AG09309 (cell line): ENCODE measurements at regions not wholly inside any gene's neighbourhood (a gene's known extent, or its start where the extent isn't known, plus 50 kb on each side); places are given as distances from the start of the nearest gene placed in this dataset.

Source experiments
- DNase-seq: peaks from one replicate; pipeline ENCODE4 v3.0.0-alpha.2; 2010; ENCODE audit warnings: low read depth
- H3K4me3 ChIP-seq: 2 replicates; pipeline ENCODE4 v1.5.1; 2011; ENCODE audit warnings: mild to moderate bottlenecking, low read depth, low read length, moderate library complexity; ENCODE audit not compliant: control insufficient read depth
- CTCF ChIP-seq: IDR thresholded peaks from 2 replicates; pipeline ENCODE4 v1.5.1; 2011; ENCODE audit warnings: mild to moderate bottlenecking, low read depth, low read length, inconsistent platforms; ENCODE audit not compliant: insufficient read depth, control insufficient read depth; ENCODE audit errors: missing control alignments

- no peak for TF ChIP-seq CTCF
- no peak overlapping the region for H3K4me3 ChIP-seq
- no peak for DNase-seq
Measured at GRCh38 chr10:128220021-128220420, 93.8 kb upstream of the MKI67 start.

- TF ChIP-seq CTCF = no peak
- DNase-seq = no peak
Measured at GRCh38 chr10:128221117-128221516, 94.9 kb upstream of the MKI67 start.

GRCh38 chr10:128221807-128222206 is 95.6 kb upstream of the MKI67 start:
- no peak overlapping the region for H3K4me3 ChIP-seq
- TF ChIP-seq CTCF = no peak

More at GRCh38 chr10:128221117-128221516, 94.9 kb upstream of the MKI67 start:
- no peak overlapping the region for H3K4me3 ChIP-seq

GRCh38 chr10:128222332-128222849 is 96.2 kb upstream of the MKI67 start:
- no peak for DNase-seq
- no peak overlapping the region for H3K4me3 ChIP-seq
- no peak for TF ChIP-seq CTCF

More at GRCh38 chr10:128221807-128222206, 95.6 kb upstream of the MKI67 start:
- DNase-seq = no peak

GRCh38 chr10:128230401-128230800 is 104.2 kb upstream of the MKI67 start:
- DNase-seq = no peak
- no peak overlapping the region for H3K4me3 ChIP-seq
- no peak for TF ChIP-seq CTCF

- no peak for TF ChIP-seq CTCF
- DNase-seq = no peak
- H3K4me3 ChIP-seq = no peak overlapping the region
Measured at GRCh38 chr10:128233422-128233821, 107.2 kb upstream of the MKI67 start.

- no peak for TF ChIP-seq CTCF
- H3K4me3 ChIP-seq = no peak overlapping the region
- DNase-seq = no peak
Measured at GRCh38 chr10:128237710-128238109, 111.5 kb upstream of the MKI67 start.
